HG02678 (cell line): ENCODE measurements at regions not wholly inside any gene's neighbourhood (a gene's known extent, or its start where the extent isn't known, plus 50 kb on each side); places are given as distances from the start of the nearest gene placed in this dataset.

Experiments
- ATAC-seq: cut with Tn5 transposase; IDR thresholded peaks from one replicate; pipeline ENCODE4 v1.9.1; 2021; ENCODE audit warnings: mild to moderate bottlenecking, moderate library complexity; ENCODE audit not compliant: unreplicated experiment

DNA sequence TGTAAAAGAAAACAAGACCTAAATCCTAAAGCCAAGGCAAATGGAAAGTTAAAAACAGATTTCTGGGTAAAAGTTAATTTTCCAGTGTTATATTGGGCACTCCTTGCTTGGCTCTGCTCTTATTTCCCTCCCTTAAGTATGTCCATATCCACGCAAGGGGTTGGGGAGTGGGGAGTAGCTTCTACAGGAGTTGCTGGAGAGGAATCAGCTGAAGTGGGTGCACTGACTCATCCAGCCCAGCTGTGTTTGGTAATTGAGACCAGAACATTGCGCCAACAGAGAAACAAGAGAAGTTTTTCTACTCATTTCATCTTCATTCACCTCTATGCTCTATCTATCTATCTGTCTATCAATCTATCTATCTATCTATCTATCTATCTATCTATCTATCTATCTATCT lies 298.4 kb upstream of the PDGFD start:
- no peak for ATAC-seq

GRCh38 chr11:104451197-104451893 lies 287.4 kb upstream of the PDGFD start:
- ATAC-seq = no peak

DNA sequence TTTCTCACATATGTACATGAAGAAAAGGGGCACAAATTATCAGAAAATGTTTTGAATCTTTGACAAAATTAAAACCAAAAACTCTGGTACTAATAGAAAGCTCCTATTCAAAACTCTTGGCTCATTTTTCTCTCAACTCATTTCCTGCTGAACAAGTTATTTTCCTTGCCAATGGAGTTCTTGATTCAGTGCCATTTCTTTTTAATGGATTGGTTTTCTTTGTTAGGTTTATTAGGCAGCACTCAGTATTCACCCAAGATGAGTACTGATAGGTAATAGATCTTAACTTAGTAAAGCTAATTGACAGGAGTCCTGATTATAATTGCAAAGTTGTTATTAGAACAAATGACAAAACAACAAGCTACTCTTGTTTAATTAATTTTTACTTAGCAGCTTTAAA lies 279.4 kb upstream of the PDGFD start:
- ATAC-seq = no peak

DNA sequence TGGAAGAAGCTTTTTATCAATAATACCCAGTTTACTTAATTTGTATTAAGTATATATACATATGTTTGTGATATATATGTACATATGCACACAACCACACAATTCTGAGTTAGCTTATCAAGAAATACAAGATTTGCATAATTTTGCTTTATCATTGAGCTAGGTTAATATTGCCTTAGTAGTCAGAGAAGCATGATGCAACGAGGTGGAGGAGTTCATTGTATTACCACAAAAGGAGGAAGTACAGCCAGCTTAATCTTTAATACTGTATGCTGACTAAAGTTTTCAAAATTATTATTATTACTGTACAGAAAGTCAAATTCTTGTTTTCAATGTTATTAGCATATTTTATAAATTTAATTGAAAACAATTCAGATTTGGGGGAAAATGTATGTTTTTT lies 278.4 kb upstream of the PDGFD start:
- ATAC-seq = no peak

DNA sequence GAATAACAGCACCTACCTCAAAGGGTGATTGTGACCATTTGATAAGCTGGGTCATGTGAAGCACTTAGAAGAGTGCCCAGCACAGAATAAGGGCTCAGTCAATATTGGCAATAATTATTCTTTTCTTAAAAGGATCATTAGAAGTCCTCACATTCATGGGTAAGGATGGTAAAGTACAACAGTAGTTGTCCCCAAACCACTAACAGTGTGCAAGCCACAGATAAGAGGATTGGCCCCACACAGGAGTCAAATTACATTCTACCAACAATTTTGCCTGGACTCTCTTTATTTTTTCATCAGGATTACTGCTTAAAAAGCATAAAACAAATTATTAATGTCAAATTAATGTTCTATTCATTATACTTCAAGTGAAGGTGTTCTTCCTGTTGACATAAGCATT lies 271.5 kb upstream of the PDGFD start:
- no peak for ATAC-seq

DNA sequence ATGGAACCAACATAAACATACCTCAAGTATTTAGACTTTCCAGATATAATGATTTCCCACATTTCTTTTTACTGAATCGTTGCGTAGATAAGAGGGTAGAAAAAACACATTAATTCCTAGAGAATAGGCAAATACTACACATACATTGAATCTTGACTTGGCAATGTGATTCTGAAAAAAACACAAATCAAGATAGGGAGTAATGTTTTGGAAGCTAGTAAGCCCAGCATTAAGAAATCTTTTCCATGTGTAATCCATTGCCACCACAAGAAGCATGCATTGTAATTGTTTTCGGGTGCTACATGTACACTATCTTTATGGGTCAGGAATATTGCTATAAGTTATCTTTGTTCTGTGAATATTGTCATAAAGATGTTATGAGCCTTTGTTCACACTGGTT lies 269.8 kb upstream of the PDGFD start:
- ATAC-seq = no peak

- no peak for ATAC-seq
Measured at GRCh38 chr11:104432981-104433380, 269.0 kb upstream of the PDGFD start.

DNA sequence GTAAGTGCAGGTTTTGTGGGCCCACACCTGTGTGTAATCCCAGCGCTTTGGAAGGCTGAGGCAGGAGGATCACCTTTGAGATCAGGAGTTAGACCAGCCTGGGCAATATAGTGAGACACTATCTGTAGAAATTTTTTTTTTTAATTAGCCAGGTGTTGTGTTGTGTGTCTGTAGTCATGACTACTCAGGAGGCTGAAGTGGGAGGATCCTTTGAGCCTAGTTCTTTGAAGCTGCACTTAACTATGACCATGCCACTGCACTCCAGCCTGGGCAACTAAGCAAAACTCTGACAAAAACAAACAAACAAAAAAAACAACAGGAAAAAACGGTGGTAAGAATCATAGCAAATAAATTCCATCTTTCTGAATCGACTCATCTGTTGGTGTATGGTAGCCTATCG lies 268.6 kb upstream of the PDGFD start:
- no peak for ATAC-seq

GRCh38 chr11:104422324-104422944 lies 258.5 kb upstream of the PDGFD start:
- no peak for ATAC-seq

- no peak for ATAC-seq
Measured at GRCh38 chr11:104410336-104410735, 246.4 kb upstream of the PDGFD start.

DNA sequence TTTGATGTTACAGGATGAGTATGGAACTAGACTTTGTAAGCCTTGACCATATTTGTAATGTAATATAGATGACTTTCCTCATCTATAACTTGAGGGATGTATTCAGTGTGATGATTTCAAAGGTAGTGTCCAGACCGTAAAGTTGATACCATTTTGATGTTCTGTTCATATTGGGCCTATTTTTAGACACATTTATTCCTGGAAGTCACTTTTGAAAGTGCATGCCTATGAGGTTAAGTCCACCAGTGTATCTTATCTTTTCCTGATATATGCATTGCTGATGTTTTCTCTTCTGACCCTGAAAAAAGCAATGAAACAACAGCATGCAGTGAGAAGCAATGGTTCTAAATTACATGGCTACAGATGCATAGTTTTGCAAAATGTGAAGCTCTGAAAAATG lies 244.7 kb upstream of the PDGFD start:
- no peak for ATAC-seq

- ATAC-seq = no peak
Measured at GRCh38 chr11:104405277-104405676, 241.3 kb upstream of the PDGFD start.

- no peak for ATAC-seq
Measured at GRCh38 chr11:104404231-104405175, 240.6 kb upstream of the PDGFD start.

GRCh38 chr11:104402812-104403521 lies 239.0 kb upstream of the PDGFD start:
- no peak for ATAC-seq

- no peak for ATAC-seq
Measured at GRCh38 chr11:104394508-104394907, 230.6 kb upstream of the PDGFD start.

- no peak for ATAC-seq
Measured at GRCh38 chr11:104390651-104391050, 226.7 kb upstream of the PDGFD start.

DNA sequence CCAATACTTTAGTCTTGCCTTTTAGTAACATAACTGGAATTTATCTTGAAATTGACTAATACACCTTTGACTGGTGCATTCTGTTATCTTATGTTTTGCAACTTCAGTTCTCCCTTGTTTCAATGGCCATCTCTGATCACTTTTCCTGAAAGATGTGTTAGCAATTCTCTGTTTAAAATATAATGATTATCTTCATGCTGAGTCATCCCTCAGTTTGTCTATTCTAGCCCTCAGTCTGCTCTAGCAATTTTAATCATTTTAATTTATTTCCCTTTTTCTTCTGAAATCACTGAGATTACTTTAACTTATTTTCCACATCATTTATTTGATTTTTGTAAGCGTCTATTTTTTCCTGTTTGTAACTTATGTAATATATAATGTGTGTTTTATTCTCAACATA lies 221.9 kb upstream of the PDGFD start:
- no peak for ATAC-seq

- no peak for ATAC-seq
Measured at GRCh38 chr11:104380358-104380757, 216.4 kb upstream of the PDGFD start.

- ATAC-seq = no peak
Measured at GRCh38 chr11:104372111-104372510, 208.2 kb upstream of the PDGFD start.

GRCh38 chr11:104370478-104370877 lies 206.5 kb upstream of the PDGFD start:
- no peak for ATAC-seq

DNA sequence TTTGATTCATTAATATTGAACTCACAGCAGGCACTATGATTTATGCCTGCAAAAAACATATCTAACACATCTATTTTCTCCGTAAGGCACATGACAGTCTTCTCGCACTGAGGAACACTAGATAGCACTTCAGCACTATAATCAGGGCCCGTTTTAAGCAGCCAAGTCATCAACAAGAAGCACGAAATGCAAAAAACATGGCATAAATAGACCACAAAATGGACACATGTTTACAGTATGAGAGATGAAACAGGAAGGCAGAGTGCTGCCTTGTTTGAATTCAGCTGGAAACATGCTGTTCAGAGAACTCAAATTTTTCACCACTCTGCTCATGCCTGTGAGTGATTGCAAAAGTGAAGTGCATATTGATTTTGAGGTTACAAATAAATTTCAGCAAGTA lies 205.8 kb upstream of the PDGFD start:
- no peak for ATAC-seq
